Gastroesophageal sphincter (tissue), 3 donors: ENCODE measurements at regions not wholly inside any gene's neighbourhood (a gene's known extent, or its start where the extent isn't known, plus 50 kb on each side); places are given as distances from the start of the nearest gene placed in this dataset.
"Not testable (repeated sequence)": the region's sequence is repeated elsewhere in the genome, so short reads cannot be mapped to it uniquely, and the experiment has no call there.

ENCODE experiments used
- CTCF ChIP-seq, 4 experiments: fragments of 200-600 bp in 2 of 4; fragments of 450-650 bp in 2 of 4; sonication (generic) in 1 of 4; IDR thresholded peaks; one replicate each; pipeline ENCODE4 v1.5.1; 2017 to 2019; ENCODE audit warnings: antibody characterized with exemption in 4 of 4, mild to moderate bottlenecking in 2 of 4, moderate library complexity in 2 of 4
- EP300 ChIP-seq: sonication (generic); formaldehyde crosslinking; IDR thresholded peaks from one replicate; pipeline ENCODE4 v1.6.1; 2017; ENCODE audit warnings: antibody characterized with exemption, mild to moderate bottlenecking
- POLR2AphosphoS5 ChIP-seq: sonication (generic); formaldehyde crosslinking; IDR thresholded peaks from one replicate; pipeline ENCODE4 v1.6.1; 2017; ENCODE audit warnings: antibody characterized with exemption

GRCh38 chr11:67871168-67871567, 132.7 kb downstream of the UNC93B1 start:
- not testable (repeated sequence) for TF ChIP-seq CTCF (IDR thresholded peaks at IDR 0.05); POLR2AphosphoS5; EP300
